COLO668 (cell line): ENCODE measurements at regions not wholly inside any gene's neighbourhood (a gene's known extent, or its start where the extent isn't known, plus 50 kb on each side); places are given as distances from the start of the nearest gene placed in this dataset.

Experiments used
- DNase-seq: peaks from one replicate; lab custom pipeline; 2025; ENCODE audit not compliant: unreplicated experiment; lab: John Stamatoyannopoulos, UW

DNA sequence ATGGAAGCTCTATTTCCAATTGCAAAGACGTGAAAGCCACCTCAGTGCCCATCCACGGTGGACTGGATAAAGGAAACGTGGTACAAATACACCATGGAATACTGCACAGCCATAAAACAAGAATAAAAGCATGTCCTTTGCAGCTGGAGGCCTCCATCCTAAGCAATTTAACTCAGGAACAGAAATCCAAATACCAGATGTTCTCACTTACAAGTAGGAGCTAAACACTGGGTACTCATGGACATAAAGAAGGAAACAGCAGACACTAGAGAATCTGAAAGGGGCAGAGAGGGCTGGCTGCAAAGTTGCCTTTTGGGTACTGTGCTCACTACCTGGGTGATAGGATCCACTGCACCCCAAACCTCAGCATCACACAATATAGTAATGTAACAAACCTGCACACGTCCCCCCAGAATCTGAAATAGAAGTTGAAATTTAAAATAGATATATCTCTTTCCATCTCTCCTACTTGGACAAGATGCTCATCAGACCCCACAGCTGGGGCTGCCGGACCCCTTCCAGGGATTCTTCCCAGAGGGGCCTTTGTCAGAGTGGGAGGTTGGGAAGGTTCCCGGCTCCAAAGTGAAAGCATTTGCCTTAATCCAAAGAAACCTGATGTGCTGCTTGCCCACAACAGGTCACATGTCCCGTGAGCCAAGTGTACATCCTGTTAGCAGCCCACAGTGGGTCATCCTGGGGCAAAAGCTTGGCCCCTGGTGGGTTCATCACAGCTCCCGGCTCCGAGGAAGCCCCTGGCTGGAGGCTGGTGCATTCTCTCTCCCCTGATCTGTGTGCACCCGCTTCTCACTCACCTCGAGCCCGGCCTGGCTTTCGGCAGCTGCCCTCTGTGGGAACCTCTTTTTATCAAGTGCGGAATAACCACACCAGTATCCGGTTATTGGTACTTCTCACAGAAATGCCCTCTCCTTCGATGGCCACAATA lies 172.3 kb upstream of the PPP2R2D start:
- DNase-seq: no peak

DNA sequence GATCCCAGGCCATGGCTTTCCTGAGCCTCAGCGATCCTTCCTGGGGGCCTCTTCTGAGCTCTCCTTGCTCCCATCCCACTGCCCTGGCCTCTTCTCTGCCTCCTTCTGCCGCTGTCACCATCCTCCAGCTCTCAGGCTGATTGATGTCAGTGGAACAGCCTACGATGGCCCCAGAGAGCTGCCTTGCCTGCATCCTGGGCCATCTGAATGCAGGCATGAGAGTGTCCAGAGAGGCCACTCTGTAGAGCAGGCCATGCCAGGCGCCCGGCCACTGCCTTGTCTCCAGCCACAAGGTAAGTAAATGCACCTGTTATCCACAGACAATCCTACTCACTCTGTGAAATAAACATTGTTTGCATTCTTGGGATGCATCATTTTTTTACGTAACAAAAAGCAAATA lies 171.4 kb upstream of the PPP2R2D start:
- no peak for DNase-seq

DNA sequence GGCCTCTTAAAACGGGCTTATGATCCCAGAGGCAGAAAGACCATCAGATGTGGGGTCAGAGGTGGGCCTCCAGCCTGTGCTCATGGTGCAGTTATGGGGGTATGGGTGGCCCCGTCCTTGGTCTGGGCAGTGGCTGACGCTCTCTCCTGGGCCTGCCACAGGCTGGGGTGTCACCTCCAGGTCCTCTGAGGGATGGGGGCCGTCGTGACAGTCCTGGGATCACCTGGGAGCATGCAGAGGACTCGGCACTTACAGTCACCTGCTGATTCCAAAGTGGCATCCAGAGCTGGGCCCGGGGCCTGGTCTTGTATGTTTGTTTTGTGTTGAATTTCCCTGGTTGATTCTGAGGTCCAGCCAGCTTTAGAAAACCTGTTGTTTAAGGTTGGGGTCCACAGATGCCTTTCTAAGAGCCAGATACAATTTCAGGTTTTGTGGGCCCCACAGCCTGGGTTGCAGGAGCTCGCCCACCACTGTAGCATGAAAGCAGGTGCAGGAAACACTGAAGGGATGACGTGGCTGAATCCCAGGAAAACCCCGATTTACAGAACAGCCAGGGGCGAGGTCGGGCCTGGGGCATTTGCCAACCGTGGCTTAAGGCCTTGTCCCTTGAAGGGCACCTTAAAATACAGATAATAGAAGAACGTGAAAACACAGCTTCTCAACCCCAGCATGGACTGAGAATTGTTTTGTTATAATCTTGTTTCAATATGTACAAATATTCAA lies 170.7 kb upstream of the PPP2R2D start:
- DNase-seq: no peak

DNA sequence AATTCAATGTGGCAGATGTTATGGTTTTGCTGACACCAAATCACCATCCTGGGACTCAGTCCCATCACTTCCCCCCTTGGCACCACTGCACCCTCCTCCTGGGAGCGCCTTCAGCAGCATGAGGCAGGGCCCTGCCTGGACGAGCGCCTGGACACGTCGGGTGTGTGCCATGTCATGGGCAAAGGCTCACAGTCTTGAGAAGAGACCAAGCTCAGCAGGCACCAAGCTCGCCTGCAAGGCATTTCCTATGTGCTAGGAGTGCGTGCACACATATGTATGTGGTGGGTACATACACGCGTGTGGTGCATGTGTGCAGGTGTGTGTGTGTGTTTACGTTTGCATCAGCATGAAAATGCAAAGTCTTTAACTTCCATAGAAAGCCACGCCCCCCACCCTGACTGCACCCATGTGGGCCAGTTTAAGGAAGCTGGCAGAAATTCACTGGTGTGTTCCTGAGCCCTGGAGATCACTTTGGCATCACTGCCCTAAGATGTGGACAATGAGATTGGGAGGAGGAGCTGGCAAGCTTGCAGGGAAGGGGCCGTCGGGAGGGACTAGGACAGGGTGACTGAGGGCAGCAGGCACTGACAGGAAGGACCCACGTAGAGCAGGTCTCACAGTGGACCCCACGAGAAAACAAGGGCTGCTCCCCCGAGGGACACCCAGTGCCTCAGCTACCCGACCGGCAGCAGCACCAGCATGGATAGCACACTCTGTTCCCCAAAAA lies 169.9 kb upstream of the PPP2R2D start:
- DNase-seq: no peak

DNA sequence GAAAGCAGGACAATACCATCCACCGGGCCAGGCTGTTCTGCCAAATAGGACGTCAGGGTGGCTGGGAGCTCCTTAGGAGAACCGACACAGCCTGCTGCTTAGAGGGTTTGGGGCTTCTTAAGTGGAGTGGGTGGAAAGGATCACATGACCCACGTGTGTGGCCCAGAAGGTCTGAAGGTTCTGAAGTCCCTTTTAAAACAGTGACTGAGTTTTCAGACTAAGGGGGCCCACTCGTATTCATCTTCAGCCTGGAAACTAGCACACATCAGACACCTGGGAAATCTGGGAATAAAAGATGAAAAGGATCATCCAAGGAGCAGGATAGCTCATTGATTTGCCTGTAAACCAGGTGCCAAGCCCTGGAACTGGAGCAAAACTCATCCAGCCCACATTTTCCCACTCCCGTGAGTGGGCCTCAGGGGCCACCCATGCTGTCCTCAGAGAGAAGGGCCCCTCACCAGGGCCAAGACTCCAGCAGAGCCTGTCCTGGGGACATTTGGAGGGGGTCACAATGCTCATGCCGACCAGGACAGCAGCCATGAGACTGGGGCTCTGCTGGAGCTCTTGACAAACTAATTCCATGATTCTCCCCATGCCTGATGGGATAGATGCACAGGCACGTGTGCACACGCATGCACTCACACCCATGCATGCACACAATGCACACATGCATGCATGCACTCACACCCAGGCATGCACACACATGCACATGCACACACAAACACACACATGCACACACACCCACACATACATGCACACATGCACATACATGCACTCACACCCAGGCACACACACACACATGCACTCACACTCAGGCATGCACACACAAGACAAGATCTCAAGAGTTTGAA lies 168.8 kb upstream of the PPP2R2D start:
- no peak for DNase-seq

DNA sequence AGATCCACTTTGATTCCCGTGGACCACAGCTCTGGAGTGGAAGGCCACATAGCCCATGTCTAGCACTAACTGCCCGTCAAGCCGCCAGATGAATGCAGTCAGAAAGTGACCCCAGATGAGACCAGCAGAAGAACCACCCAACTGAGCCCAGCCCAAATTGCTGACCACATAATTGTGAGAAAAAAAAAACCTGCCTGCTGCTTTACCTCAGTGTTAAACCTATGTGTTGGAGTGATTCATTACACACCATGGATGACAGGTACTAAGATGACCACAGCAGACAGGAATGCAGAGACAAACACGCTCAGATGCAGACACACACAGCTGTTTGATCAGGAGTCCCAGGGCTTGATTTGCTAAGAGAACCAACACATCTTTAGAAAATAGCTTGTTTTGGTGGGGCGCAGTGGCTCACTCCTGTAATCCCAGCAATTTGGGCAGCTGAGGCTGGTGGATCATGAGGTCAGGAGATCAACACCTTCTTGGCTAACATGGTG lies 168.1 kb upstream of the PPP2R2D start:
- DNase-seq: no peak

DNA sequence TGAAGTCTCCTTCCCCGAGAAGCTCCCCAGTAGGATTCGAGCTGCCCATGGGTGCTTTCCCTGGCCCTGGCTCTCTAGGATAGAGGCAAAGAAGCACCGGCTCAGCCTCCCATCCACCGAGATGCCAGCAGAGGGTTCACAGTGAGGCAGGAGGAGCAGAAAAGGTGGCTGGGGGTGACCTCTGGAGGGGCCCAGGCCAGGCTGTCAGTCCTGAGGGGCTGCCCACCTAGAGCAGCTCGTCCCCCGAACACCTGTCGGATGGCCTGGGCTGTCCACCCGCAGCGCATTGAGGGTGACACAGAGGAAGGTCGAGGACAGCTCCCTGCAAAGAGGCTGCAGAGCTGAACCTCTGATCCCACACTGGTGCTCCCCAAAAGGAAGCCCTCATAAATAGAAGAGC lies 167.2 kb upstream of the PPP2R2D start:
- no peak for DNase-seq

DNA sequence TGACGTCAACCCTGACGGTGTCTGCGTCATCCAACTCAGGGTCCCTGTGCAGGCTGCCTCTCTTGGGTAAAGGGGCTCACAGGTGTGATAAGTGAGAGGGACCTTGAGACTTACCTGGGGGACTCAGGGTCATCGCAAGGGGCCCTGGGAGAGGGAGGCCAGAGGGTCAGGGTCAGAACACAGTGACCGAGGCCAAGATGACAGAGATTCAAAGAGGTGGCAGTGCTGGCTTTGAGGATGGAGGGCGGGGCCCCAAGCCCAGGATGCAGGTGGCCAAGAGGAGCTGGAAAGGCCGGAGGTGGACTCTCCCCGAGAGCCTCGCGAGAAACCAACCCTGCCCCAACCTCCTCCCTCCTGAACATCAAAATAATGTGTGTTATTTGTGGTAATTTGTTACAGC lies 165.2 kb upstream of the PPP2R2D start:
- DNase-seq: no peak

DNA sequence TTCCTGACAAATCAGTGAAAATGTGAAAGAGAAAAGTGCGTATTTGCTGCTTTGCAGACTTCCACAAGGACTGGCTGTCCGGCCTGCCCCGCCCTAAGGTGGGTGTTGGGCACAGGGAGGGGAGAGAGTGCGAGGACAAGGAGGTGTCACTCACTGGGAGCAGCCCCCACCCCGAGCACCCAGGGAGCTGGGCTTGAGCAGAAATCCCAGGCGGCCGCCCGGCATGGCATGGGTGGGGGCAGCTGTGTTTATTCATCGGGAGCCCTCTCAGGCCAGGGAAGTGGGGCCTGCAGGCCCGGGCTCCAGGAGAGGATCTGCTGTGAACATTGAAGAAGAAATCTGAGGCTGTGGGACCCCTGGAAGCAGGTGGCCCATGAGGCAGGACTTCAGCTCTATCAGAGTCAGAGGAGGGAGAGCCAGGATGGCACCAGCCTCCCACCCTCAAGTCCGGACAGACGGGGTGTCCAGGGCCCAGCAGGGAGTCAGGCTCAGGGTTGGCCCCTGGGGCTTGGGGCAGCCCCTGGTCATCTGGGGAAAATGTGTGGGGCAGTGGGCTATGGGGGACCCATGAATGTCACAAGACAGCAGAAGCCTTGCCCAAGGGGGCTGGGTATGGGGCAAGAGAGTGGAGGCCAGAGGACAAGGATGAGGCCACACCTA lies 164.4 kb upstream of the PPP2R2D start:
- DNase-seq: no peak

DNA sequence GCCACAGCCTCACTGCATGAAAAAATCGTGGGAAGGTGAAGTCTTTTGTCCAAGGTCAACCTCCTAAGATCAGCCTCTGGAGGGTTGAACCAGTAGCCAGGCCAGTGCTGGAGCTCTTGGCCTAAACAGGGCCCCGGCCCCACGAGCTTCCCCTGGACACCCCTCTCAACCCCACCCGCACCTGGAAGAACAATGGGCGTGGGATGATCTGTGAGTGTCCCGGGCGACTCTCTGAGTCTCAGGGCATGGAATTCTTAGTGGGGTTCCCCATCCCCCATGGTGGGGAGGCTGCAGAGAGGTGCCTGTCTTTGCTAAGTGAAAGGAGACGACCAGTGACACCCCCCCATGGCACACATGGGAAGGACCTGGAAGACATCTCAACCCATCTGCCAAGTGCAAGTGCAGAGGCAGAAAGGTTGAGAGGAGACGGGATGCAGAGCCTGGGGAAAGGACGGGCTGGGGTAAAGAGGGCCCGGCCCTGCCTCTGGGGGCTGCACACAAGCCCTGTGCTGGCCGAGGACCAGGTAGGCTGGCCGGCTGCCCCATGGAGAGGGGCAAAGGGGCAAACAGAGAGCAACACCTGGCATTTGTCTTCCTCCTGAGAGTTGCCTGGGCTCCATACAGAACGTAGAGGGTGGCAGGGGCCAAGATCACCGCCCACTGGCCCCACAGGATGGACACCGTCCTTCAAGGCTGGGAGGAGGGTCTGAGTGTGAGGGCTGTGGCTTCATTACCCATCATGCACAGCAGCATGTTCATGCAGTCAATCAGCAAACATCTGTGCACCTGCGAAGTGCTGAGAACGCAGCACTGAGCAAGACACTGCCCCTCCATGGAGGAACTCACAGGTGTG lies 163.0 kb upstream of the PPP2R2D start:
- DNase-seq: no peak

DNA sequence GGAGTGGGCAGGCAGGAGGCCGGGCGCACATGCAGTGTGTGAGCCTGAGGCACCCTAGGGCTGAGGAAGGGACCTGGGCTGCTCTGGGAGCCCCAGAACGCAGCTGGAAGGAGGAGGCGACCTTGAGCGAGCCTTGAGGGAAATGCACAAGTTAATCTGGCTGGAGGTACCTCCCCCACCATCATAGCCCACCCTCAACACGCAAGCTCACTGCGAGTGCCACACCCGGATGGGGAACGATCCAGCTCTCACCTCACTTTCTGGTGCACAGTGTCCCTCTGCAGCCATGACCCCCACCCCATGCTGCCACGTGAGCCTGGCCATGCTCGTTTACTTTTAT lies 162.4 kb upstream of the PPP2R2D start:
- DNase-seq: no peak

DNA sequence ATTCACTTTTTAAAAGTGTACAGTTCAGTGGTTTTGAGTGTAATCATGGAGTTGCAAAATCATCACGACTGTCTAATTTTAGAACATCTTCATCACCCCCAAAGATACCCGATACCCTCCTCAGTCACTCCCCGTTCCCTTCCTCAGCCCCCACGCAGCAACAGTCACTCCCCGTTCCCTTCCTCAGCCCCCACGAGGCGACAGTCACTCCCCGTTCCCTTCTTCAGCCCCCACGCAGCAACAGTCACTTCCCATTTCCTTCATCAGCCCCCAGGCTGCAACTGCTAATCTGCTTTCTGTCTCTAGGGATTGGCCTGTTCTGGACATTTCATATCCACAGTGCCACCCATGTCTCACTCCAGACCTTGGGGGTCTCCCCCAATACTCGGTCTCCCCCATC lies 161.6 kb upstream of the PPP2R2D start:
- no peak for DNase-seq

DNA sequence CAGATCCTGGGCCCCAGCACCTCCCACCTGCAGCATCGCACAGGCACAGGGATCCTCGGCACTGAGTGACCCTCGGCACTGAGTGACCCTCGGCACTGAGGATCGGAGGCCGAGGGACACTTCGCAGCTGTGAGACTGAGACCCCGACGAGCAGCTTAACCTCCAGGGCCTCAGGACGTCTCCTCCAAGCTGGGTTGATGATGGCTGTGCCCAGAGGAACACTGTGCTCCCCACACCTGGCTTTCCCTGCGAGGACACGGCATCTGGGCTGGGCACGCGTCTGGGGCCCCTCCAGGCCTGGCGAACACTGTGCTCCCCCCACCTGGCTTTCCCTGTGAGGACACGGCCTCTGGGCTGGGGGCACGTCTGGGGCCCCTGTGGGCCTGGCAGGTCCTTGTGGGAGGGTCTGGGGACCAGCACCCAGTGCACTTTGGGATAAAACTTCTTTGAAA lies 158.3 kb upstream of the PPP2R2D start:
- DNase-seq: no peak

DNA sequence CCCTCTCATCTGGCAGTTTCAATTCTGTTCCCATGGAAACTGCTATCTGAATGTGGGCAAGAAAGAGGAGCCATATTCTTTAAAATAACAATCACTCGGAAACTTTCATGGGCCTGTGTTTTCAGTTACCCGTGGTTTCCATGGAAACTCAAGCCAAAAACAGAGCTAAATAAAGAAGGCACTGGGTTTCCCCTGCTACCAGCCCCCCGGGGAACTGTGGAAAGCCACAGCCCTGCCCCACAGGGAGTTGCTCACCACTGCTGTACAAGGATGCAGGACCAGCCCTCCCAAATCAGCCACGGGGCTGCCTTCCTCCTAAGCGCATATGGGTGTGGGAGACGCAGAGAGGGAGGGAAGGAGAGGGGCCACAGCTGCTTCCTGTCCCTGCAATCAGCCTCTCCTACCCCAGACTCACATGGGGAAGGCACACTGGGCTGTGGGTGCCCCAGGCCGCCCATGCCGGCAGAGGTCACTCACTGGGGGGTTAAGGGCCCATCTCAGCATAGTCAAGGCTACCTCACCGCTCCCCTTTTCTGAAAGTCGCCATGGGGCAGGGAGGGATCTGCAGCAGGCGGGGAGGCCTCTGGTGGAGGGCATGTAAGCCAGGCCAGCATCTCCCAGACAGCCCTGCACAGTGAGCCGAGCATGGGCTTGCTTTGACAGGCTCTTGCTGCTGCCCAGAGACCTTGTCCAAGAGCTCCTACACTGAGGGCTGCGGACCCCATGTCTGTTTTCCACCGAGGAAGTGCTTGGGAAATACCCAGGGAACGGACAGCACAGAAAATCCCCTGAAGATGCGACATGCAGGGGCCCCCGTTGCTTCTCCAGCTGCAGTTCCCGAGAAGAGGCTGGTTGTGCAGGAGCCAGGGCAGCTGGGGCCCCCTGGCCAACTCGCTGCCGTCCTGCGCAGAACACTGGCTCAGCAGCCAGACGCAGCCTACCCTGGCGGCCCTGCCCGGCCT lies 157.3 kb upstream of the PPP2R2D start:
- no peak for DNase-seq

DNA sequence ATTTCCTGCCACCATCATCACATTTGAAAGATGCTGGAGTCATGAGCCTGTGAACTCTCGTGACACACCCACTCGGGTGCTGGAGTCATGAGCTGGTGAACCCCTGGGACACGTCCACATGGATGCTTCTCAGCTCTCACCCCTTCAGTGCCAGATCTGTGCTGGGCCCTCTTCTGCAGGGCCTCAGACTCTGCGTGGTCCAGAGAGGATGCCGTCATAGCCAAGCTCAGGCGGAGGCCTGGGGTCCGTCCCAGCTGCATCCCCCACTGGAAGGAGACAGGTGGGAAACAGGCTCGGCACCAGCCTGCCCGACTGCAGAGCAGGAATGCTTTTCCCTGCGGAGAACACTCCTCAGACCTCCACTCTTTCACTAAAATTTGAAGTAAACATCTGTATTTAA lies 156.5 kb upstream of the PPP2R2D start:
- DNase-seq: no peak

DNA sequence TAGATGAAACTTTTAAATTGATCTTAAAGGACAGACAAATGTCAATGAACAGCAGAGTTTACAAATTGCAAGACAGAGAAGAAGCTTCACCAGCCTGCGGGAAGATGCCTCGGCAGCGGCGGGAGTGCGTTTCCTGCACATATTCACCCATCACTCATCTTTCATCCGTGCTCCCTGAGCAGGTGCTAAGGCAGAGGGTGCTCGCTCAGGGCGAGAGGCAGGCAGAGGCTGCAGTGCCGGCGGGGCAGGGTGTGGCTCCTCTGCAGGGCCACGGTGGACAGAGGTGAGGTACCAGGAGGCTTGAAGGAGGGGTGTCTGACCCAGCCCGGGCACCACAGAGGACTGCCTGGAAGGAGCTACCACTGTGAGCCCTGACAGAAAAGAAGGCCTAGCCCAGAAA lies 155.2 kb upstream of the PPP2R2D start:
- no peak for DNase-seq

DNA sequence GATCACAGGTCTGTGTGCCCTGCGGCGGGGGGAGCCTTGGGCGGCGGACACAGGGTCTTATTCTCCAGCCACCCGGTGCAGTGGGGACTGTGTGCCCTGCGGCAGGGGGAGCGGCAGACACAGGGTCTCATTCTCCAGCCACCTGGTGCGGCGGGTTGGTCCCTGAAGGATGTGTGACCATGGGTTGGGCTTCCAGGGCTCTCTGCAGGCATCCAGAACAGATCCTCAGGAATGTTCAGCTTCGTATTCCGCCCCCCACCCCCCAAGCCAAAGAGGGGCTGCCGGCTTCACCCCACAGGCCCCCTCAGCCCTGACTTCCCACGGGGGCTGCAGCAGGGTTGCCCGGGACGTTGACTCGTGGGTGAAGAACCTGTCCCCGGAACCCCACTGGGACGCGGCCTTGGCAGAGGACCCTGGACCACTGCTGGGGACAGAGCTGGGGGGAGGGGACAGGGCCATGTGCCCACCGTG lies 154.5 kb upstream of the PPP2R2D start:
- DNase-seq: no peak

DNA sequence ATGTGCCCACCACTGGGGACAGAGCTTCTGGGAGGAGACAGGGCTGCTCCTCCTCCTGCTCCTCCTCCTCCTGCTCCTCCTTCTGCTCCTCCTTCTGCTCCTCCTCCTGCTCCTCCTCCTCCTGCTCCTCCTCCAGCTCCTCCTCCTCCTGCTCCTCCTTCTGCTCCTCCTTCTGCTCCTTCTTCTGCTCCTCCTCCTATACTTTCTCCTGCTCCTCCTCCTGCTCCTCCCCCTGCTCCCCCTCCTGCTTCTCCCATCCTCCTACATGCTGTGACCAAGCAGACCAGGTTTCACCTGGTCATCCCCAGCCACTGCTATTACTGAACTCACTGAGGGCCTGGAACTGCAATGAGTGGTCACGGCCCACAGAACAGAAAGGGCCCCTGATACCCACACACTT lies 154.0 kb upstream of the PPP2R2D start:
- DNase-seq: no peak
